Activated CD8-positive, alpha-beta T cell treated with anti-CD3 and anti-CD28 coated beads for 36 hours (primary cell): ENCODE measurements at regions not wholly inside any gene's neighbourhood (a gene's known extent, or its start where the extent isn't known, plus 50 kb on each side); places are given as distances from the start of the nearest gene placed in this dataset.

Experiments
- ATAC-seq: fragments of 200-7000 bp; cut with Tn5 transposase; one replicate; pipeline ENCODE4 v1.10.0; 2021; ENCODE audit warnings: mild to moderate bottlenecking, moderate library complexity
- CTCF ChIA-PET: fragments of 350-600 bp; sonication (Branson Sonifier 250); formaldehyde crosslinking; loops from one replicate; lab custom pipeline; 2021; ENCODE audit warnings: antibody characterized with exemption; lab: Charles Lee
- POLR2A ChIA-PET: fragments of 350-600 bp; sonication (Branson Sonifier 250); formaldehyde crosslinking; loops from one replicate; lab custom pipeline; 2021; ENCODE audit warnings: antibody characterized with exemption; lab: Charles Lee
- DNase-seq: peaks from one replicate; pipeline ENCODE4 v3.0.0-alpha.2; 2020
- H3K27ac Mint-ChIP-seq: one replicate; pipeline ENCODE4 v1.8.0; 2021; ENCODE audit warnings: mild to moderate bottlenecking, mixed read lengths
- H3K27me3 Mint-ChIP-seq: one replicate; pipeline ENCODE4 v1.8.0; 2021; ENCODE audit warnings: mixed read lengths
- H3K36me3 Mint-ChIP-seq: one replicate; pipeline ENCODE4 v1.8.0; 2021; ENCODE audit warnings: low read depth, mixed read lengths
- H3K4me1 Mint-ChIP-seq: one replicate; pipeline ENCODE4 v1.8.0; 2021; ENCODE audit warnings: low read depth, mixed read lengths
- H3K4me3 Mint-ChIP-seq: one replicate; pipeline ENCODE4 v1.8.0; 2021; ENCODE audit warnings: mild to moderate bottlenecking, moderate library complexity, mixed read lengths
- H3K9me3 Mint-ChIP-seq: one replicate; pipeline ENCODE4 v1.8.0; 2021; ENCODE audit warnings: mixed read lengths
- CTCF ChIP-seq: fragments of 200-600 bp; IDR thresholded peaks from one replicate; pipeline ENCODE4 v1.8.0; 2022; ENCODE audit warnings: antibody characterized with exemption, mild to moderate bottlenecking
- intact Hi-C: fragments of 100-400 bp; cut with micrococcal nuclease; formaldehyde crosslinking; loops from one replicate; pipeline ENCODE4 v1.10.0; 2022

- Mint-ChIP-seq H3K4me3 (no peak overlapping the region), H3K27me3 (no peaks in the 10 kb centered on the region), H3K4me1 (no peaks in the 10 kb centered on the region), H3K9me3 (no peaks in the 10 kb centered on the region), H3K27ac (no peak overlapping the region), H3K36me3 (no peaks in the 10 kb centered on the region)
- ATAC-seq, result no peak
- CTCF ChIA-PET, result no interaction called here
- no peak for TF ChIP-seq CTCF
- no peak for DNase-seq
- intact Hi-C loops, result no loop called here
- POLR2A ChIA-PET, result no interaction called here
These were observed 62.9 kb upstream of the CLDN5 start for GRCh38 chr22:19586922-19587684.

GRCh38 chr22:19590696-19591095 is 66.5 kb upstream of the CLDN5 start:
- CTCF ChIA-PET, result interaction anchor here (0.9 kb wide), 1 partner anchor 88 kb away, joined by 3 read pairs; no protein-coding TSS in a partner anchor
- H3K36me3 Mint-ChIP-seq, result no peaks in the 10 kb centered on the region
- POLR2A ChIA-PET, result no interaction called here
- DNase-seq, result no peak
- no peak for TF ChIP-seq CTCF
- ATAC-seq, result no peak
- intact Hi-C loops, result no loop called here
- H3K4me1 Mint-ChIP-seq, result peaks cover 5% of the 10 kb centered on the region
- H3K4me3 Mint-ChIP-seq, result no peak overlapping the region
- no peaks in the 10 kb centered on the region for H3K27me3 Mint-ChIP-seq
- H3K27ac Mint-ChIP-seq, result no peak overlapping the region
- no peaks in the 10 kb centered on the region for H3K9me3 Mint-ChIP-seq

GRCh38 chr22:19591568-19591967 is 67.4 kb upstream of the CLDN5 start:
- no peak for TF ChIP-seq CTCF
- no peak for DNase-seq
- no peak for ATAC-seq
- no peaks in the 10 kb centered on the region for H3K27me3 Mint-ChIP-seq
- H3K4me3 Mint-ChIP-seq, result no peak overlapping the region
- no peak overlapping the region for H3K27ac Mint-ChIP-seq
- ChIA-PET POLR2A (no interaction called here), CTCF (interaction anchor here (0.8 to 1.1 kb wide), 3 partner anchors 11 to 89 kb away, joined by 3 read pairs; no protein-coding TSS in a partner anchor)
- no peaks in the 10 kb centered on the region for H3K36me3 Mint-ChIP-seq
- intact Hi-C loops, result no loop called here
- peaks cover 6% of the 10 kb centered on the region for H3K4me1 Mint-ChIP-seq
- H3K9me3 Mint-ChIP-seq, result no peaks in the 10 kb centered on the region

GRCh38 chr22:19592464-19592863 is 68.3 kb upstream of the CLDN5 start:
- Mint-ChIP-seq H3K27me3 (no peaks in the 10 kb centered on the region), H3K9me3 (no peaks in the 10 kb centered on the region), H3K4me1 (peaks cover 12% of the 10 kb centered on the region), H3K36me3 (no peaks in the 10 kb centered on the region), H3K27ac (no peak overlapping the region), H3K4me3 (no peak overlapping the region)
- no peak for TF ChIP-seq CTCF
- intact Hi-C loops, result no loop called here
- CTCF ChIA-PET, result no interaction called here
- POLR2A ChIA-PET, result no interaction called here
- ATAC-seq, result no peak
- no peak for DNase-seq

- no peak overlapping the region for H3K27ac Mint-ChIP-seq
- ATAC-seq (no peak), DNase-seq (no peak)
- no peaks in the 10 kb centered on the region for H3K36me3 Mint-ChIP-seq
- TF ChIP-seq CTCF, result no peak
- peaks cover 26% of the 10 kb centered on the region for H3K4me1 Mint-ChIP-seq
- ChIA-PET POLR2A (no interaction called here), CTCF (no interaction called here)
- no peaks in the 10 kb centered on the region for H3K9me3 Mint-ChIP-seq
- H3K4me3 Mint-ChIP-seq, result no peak overlapping the region
- intact Hi-C loops, result no loop called here
- H3K27me3 Mint-ChIP-seq, result no peaks in the 10 kb centered on the region
These were observed 69.9 kb upstream of the CLDN5 start for GRCh38 chr22:19593991-19594569.
